NCI-H1105 treated with DMSO at 0.1 percent for 48 hours (cell line): ENCODE measurements at regions not wholly inside any gene's neighbourhood (a gene's known extent, or its start where the extent isn't known, plus 50 kb on each side); places are given as distances from the start of the nearest gene placed in this dataset.
A peak's percentile ranks its signal among the peaks of the same experiment; 100 is the strongest.
"Not testable (repeated sequence)": the region's sequence is repeated elsewhere in the genome, so short reads cannot be mapped to it uniquely, and the experiment has no call there.

Source experiments
- DNase-seq: peaks from one replicate; lab custom pipeline; 2025; lab: John Stamatoyannopoulos, UW

DNA sequence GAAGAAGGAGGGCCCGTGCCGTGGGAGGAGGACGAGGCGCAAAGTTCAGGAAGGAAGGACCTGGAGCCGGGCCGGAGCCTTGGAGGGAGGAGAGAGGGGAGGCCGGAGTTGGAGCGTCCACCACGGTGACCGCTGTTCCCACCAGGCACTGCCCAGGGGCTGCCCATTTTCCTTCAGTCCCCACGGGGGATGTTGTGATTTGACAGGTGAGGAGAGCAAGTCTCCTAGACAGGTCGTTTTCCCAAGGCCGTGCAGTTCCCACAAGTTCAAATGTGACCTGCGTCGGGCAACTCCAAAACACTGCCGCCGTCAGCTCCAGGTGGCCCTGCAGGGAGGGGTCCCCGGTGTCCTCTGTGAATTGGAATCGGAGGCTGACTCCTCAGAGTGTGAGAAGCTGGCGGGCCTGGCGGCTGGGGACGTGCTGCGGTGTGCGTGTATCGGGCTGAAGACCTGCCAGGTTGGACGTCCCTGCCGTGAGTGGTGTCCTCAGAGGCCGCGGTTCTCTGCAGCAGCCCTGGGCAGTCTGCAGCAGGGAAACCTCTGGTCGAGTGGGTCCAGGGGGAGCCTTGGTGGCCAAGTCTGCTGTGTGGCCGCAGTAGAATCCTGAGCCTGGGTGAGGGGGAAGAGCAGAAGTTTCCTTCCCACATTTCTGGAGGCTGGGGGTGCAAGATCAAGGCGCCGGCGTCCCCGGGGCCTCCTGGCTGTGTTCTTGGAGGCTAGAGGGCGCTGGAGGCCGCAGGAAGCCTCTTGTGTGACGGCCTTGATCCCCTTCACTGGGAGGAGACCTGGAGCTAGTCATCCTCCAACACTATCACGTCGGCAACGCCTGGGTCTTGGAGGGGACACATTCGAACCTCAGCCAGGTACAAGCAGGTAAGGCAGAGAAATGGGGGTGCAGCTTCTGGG lies 115.1 kb upstream of the FRMD1 start:
- no peak for DNase-seq

DNA sequence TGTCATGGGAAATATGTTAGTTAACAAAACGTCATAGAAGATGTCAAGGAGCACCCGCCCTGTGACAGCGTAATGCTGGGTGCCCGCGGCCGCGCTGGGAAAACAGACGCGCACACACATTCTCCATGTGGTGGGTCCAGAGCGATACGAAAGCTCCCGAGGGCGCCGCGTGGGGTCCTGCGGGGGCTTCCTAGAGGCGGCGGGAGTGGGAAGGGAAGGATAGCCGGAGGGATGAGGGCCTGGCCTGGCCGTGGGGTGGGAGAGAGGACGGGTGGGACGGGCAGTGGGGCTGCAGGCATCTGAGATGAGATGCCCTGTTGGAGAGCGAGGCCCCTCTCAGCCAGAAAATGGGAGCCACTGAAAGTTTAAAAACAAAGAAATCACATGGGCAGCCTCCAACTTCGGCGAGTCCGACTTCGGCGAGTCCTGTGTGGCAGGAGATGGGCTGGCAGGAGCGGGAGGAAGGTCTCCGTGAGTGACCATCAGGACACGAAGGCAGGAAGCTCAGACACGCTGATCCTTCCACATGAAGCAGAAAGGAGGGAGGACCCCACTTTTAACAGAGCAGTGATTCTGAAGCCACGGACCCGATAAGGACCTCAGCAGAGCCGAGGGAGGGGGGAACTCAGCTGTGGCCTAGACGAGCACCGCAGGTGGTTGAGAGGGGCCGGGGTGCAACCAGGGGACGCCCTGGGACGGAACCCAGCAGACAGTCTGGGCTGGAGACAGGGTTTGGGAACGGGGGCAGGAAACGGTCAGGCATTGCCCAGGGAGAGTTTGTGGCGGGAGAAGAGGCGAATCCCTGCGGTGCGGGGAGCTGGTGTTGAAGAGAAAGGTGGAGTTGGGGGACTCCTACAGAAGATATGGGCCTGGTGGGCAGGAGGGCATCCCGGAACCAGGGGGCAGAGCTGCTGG lies 114.1 kb upstream of the FRMD1 start:
- DNase-seq: no peak

DNA sequence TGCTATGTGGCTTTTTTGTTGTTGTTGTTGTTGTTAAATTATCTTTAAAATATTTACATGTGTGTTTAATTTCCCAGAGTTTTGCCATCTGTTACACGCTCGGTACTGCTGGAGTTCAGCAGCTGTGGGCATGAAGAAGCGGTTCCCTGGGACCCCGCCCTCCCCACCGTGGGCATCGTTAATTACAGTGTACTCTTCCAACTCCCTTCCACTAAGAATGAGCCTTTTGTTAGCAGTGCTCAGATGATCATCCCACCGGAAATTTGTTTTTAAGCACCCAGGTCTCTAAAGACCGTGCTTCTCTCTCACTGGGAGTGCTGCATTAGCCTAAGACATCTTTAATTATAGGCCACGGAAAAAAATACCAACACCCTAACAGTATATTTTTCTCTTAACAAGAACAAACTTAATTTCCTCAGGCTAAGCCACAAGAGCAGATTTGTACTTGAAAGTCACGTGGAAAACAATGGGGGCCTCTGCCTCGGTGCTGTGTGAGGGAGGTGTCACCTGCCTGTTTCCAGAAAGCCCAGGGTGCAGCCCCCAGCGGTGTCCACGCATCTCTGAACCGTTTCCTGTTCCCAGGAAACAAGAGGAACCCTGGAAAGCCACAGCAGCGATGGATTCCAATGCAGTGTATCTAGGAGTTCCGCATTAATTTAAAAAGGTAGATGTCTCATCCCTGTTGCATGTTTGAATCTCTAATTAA lies 113.3 kb upstream of the FRMD1 start:
- peak; percentile 92 for DNase-seq

DNA sequence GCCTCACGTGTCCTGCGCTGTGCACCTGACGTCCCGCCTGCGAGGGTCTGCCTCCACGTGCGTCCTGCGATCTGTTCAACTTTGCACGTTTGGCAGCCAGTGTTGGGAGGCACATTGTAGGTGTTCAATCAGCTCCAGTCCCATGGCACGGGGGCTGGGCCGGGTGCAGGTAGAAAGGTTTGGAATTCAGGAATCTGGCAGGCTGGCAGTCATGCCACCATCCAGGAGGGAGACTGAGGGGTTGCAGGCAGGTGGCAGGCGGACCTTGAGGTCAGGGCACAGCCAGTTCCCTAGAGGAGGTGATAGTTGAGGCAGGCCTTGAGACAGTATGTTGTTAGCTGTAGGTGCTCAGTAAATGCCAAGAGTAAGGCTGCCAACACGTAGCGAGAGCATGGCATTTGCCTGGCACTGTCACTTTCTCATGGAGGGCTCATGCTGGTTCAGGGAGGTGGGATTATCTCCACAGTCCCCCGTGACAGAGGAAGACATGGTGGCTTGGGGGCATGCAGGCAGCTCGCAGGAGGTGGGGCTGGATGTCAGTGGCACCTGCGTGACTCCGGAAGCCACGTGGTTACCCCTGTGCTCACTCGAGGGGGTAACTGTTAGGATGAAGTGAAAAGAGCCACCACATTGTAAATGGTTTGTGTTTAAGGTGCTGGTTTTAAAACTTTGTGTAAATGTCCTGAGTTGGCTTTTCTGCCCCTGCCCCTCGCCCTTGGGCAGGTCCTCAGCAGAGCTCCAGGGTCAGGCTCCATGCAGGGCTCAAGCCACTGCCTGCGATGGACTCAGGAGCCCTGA lies 111.8 kb upstream of the FRMD1 start:
- no peak for DNase-seq

DNA sequence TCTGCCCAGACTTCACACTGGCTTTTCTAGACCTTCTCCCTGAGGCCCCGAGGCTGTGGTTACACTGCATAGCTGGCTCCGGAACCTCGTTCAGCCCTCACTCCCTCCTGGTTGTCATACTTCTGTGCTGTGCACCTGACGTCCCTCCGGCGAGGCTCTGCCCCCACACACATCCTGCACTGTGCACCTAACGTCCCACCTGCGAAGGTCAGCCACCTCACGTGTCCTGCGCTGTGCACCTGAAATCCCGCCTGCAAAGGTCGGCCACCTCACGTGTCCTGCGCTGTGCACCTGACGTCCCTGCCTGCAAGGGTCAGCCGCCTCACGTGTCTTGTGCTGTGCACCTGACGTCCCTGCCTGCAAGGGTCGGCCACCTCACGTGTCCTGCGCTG lies 111.0 kb upstream of the FRMD1 start:
- DNase-seq: no peak

DNA sequence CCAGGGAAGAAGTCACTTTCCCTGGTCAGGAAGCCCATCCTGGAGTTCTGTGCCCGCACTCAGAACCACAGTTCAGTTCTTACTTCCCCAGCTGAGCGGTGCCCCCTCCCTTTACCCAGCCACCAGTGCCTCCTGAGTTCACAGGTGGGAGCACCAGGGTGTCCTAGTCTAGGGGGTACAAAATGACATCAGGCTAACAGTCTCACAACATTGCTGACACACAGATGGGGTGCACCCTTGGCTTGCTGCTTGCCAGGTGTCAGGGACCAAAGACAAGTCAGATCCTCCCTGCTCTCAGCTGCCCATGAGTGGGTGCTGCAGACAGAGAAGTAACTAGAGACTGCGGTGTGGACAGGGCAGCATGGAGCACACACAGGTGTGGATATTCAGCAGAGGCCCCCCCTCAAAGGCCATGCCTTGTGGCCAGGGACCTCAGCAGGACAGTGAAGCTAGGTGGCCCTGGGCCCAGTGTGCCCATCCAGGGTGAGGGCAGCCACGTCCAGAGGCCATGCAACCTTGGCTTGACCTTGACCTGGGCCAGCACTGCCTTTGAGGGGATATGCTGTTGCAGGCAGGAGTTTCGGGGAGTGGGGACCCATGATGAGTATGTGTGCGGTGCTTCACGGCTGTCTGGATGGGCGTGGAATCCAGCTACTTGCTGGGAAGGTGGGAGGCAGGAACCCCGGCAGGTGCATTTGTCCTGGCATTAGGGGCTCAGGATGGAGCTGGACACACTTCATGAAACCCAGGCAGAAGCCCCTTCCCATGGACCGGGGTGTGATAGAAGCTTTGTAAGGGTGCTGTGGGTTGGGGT lies 110.4 kb upstream of the FRMD1 start:
- no peak for DNase-seq

DNA sequence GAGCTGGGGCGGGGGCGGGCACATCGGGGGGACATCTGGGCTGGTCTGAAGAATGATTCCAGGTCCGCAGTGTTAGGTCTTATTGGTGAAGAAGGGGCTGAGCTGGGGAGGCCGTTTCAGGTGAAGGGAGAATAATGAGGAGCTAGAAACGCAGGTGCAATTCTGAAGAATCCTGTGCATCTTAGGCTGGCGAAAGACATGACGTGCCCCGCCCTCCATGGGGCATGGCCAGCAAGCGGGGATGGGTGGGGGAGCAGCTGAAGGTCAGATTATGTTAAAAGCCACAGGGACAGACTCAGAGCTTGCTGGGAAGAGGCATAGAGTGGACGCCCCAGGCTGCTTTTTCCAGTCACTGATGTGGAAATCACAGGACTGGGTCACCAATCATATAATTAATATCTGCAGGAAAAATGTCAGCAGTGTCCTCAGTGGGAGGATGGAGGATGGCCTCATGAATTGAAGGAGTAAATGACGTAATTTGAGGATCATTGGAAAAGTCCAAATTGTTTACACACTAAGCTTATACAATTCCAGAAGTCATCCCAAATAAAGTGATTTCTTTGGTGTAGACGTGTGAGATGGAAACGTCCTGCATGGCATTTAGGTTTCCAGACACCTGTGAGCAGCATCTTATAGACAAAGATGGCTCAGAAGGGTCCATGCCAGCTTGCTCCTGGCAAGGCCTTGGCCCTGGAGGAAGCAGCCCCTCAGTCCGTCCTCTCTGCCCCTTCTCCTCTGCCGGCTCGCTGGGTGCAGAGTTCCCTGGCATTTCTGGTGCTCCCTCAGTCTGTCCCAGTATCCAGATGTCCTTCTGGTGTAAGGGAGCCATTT lies 109.6 kb upstream of the FRMD1 start:
- DNase-seq: no peak

DNA sequence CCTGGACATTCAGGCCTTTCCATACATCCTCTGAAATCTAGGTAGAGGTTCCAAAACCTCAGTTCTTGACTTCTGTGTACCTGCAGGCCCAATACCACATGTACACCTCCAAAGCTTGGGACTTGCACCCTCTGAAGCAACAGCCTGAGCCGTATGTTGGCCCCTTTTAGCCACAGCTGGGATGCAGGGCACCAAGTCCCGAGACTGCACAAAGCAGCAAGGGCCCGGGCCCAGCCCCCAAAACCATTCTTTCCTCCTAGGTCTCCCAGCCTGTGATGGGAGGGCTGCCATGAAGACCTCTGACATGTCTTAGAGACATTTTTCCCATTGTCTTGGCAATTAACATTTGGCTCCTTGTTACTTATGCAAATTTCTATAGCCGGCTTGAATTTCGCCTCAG lies 107.4 kb upstream of the FRMD1 start:
- no peak for DNase-seq

DNA sequence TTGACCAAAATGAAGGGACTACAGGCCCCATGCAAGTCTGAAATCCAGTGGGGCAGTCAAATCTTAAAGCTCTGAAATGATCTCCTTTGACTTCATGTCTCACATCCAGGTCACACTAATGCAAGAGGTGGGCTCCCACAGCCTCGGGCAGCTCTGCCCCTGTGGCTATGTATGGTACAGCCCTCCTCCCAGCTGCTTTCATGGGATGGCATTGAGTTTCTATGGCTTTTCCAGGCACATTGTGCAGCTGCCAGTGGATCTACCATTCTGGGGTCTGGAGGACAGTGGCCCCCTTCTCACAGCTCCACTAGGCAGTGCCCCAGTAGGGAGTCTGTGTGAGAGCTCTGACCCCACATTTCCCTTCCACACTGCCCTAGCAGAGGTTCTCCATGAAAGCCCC lies 107.0 kb upstream of the FRMD1 start:
- DNase-seq: not testable (repeated sequence)

DNA sequence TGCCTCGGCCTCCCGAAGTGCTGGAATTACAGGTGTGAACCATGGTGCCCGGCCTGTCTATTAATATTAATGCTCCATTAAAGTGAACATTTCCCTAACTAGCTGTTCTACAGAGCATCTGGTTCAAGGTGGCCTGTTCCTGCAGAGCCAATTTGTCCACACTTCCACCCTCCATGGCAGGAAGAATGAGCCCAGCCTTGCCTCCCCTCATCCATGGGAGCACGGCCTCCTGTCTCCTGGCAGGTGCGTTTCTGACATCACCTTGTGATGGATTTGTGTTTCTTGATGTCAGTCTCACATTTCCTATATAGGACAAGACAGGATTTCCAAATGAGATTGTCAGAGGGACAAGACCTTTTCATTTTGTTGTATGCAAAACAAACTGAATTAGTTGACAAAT lies 105.7 kb upstream of the FRMD1 start:
- DNase-seq: no peak

DNA sequence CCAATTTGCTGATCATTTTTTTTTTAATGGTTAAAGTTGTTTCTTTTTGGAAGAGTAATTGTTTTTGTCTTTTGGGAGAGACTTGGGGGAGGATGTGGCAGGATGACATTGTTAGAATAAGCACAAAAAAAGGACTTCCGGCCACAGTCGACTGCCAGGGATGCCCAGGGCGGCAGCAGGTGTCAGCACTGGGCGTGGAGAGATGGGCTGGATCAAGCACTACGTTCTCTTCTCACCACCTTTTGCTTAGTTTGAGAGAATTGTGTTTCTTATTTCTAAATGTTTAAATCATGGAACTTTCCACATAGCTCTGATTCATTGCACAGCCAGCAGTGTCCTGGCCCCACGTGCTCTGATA lies 104.6 kb upstream of the FRMD1 start:
- DNase-seq: no peak

DNA sequence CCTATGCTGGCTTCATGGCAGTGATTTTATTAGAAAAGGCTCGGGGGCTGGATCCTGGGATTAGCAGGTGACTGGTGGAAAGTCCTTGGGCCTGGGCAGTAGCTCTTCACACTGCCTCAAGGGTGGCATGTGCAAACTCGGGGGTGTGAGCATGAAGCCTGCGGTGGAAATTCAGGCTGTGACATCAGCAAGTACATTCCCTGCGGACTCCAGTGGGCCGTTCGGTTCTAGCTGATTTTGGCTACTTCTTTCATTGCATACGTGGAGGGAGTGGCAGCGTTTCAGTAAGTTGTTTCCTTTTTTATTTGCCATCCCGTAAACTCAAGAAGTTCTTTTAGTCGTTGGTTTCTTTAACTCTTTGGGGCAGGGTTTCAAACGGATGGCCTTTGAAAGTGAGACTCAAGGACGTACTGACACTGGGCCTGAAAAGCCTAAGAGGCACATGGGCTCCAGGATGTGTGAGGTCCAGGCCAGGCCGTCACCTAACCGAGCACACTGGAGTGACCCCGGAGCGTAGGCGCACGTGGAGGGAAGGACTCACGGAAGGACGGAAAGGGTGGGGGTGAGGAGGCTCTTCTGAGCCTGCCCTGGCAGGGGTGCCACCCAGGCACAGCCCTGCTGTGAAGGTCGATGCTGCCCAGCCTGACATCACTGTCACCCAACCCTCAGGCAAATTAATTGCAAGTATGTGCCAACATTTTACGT lies 104.0 kb upstream of the FRMD1 start:
- DNase-seq: no peak

DNA sequence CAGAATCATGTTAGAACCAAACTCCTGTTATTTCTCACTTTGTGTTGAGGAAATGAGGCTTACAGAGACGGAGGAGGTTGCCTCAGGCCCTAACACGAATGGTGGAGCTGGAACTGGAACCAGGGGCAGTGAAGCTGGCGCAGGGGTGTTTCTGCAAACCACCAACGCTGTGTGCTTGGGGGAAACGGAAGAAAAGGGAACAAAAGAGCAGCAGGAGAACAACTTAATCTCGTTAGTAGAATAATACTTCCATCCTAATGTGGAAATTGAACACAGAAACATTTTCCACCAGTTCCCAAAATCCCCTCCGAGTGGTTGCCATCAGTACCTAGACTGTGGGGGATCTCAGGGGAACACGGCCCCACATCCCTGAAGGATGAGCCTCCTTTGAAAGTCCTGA lies 103.4 kb upstream of the FRMD1 start:
- no peak for DNase-seq

DNA sequence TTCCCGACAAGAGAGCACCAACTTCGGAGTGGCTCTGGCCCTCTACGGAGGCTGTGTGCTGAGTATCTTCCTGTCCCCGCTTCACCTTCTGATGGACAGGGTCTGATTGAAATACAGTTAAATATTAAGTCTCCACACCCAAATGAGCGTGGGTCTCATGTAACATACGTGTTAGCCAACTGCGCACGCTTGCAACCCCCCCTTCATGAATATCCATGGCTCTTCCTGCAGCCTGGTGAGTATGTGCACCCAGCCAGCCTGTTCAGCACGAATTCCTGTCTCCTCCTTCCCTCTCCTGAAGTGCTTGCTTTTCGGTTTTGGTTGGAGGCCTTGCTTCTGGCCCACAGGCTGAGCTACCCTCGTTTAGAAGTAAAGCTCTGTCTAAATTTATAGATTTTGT lies 102.9 kb upstream of the FRMD1 start:
- no peak for DNase-seq

DNA sequence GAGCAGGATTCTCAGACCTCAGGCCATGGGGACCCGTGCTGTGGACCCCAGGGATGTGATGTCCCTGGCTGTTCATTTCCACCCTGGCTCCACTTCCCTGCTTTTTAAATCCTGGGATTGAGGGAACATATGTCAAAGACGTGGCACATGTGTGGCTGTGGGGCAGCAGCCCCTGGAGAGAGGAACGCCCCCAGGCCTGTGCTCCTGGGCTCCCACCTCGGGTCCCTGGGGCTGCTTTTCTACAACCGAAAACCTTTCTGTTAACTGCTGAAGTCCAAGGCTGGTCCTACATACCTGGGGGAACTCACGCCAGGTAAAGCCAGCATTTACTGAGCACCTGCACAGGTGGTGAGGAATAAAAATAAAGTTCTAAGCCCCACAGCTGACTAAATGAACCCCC lies 102.3 kb upstream of the FRMD1 start:
- no peak for DNase-seq

DNA sequence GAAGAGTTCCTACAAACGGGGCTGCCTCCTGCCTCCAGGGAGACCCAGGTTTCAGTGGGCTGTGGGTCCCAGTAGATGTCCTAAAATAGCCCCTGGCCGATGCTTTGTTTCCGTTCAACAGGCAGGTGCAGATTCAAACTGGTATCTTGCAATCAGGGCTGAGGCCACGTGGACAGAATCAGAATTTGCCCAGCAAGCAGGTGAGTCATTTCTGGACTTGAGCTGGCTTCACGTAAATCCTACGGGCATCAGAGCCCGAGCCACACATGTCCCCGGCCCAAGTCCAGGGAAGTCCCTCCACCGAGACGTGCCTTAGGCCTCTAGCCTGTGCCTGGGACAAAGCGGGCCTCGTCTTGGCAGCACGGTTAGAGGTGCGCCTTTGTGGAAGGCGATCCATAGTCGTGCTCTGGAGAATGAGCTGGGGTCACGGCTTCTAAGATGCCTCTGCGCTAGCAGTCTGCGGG lies 101.6 kb upstream of the FRMD1 start:
- no peak for DNase-seq

DNA sequence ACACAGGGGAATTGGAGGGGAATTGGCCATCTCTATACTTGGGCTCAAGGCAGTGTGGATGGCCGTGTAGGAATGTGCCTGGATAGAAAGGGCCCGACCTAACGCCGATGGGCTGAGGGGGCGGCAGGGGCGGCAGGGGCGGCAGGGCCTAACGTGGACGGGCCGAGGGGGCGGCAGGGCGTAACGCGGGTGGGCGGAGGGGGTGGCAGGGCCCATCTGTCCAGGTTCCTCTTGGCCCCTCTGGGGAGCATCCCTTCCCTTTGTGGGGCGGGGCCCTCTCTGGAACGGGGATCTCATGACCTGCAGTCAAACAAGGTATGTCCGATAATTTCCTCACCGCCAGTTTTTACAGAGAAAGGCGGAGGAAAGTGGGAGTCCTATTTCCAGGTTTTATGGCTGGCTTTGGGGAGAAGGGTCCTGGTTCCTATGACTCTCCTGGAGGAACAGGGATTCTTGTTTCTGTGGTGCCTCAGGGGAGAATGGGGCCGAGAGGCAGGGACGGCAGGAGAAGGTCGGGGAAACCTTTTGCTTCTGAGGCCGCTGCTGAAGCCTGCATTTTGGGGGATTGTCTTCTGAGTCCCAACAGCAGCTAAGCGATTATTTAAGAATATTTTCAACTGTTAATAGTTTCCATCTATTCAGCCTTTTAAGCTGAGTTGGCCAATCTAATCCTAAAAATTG lies 100.8 kb upstream of the FRMD1 start:
- no peak for DNase-seq

DNA sequence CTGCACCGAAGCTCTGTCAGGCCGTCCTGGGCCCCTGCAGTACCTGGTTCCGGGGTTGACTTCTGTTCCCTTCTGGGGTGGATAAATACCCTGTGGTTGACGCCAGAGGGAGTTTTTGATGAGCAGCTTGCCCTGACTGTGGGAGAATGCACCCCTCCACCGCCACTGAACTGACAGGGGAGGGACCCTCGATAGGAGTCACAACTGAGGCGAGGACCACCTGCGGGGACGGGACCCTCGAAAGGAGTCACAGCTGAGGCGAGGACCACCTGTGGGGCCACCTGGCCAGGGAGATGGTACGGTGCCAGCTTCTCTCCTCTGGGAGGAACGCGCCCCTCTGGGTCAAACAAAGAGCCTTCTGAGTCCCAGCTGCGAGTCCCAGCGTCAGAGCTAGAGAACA lies 100.1 kb upstream of the FRMD1 start:
- DNase-seq: no peak
